KOPT-K1 (cell line): ENCODE measurements at regions not wholly inside any gene's neighbourhood (a gene's known extent, or its start where the extent isn't known, plus 50 kb on each side); places are given as distances from the start of the nearest gene placed in this dataset.

Experiments used
- H3K27ac ChIP-seq: fragments of 200-600 bp; sonication (generic); 2 replicates; pipeline ENCODE4 v1.5.1; 2016; ENCODE audit warnings: antibody characterized with exemption, mild to moderate bottlenecking, low read depth, low read length; ENCODE audit not compliant: poor library complexity, severe bottlenecking
- H3K36me3 ChIP-seq: fragments of 200-600 bp; sonication (generic); 2 replicates; pipeline ENCODE4 v1.5.1; 2017; ENCODE audit warnings: antibody characterized with exemption, mild to moderate bottlenecking, low read length, moderate library complexity; ENCODE audit not compliant: insufficient read depth
- H3K9me3 ChIP-seq: fragments of 200-600 bp; sonication (generic); 2 replicates; pipeline ENCODE4 v1.5.1; 2017; ENCODE audit warnings: antibody characterized with exemption, low read length, mild to moderate bottlenecking; ENCODE audit not compliant: insufficient read depth, poor library complexity, severe bottlenecking

DNA sequence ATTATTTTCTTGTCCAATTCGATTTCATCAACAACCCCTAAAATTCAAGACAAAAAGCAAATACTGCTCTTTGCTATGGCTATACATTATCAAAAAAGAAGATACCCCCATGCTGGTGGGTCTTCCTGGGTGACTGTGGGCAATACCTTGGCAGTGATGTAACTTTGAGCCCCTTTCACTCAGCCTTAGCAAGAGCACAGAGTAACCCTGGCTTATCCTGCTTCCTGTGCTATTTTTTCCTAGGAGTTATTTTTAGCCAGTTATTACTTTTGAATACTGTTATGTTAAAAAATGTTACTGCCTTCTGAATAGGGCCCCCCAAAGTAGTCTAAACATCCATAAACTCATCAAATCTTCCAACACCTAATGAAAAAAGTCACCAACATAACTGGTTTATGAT is 145.6 kb upstream of the TSLP start:
- Histone ChIP-seq H3K36me3 (no peaks in the 10 kb centered on the region), H3K9me3 (no peaks in the 10 kb centered on the region), H3K27ac (no peak overlapping the region)

DNA sequence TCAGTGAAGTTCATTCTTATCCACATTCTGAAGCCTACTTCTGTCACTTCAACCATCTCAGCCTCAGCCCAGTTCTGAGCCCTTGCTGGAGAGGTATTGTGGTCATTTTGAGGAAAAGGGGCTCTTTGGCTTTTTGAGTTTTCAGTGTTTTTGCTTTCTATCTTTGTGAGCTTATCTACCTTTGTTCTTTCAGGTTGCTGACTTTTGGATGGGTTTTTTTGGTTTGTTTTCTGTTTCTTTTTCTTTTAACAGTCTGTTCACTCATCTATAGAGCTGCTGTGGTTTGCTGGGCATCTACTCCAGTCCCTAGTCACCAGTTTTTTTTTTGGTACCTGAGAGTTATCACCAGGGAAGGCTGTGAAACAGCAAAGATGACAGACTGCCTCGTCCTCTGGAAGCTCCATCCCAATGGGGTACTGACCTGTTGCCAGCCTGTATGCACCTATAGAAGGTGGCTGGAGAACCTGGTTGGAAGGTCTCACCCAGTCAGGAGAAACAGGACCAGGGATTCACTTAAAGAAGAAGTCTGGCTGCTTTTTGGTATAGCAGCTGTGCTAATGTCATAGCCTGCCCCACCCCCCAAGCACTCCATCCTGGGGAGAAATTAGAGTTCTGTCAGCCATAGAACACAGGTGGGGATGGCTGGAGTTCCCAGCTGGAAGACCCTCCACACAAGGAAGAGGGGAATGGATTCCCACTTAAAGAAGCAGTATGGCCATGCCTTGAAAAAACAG is 138.6 kb upstream of the TSLP start:
- Histone ChIP-seq H3K9me3 (no peaks in the 10 kb centered on the region), H3K27ac (no peak overlapping the region)

DNA sequence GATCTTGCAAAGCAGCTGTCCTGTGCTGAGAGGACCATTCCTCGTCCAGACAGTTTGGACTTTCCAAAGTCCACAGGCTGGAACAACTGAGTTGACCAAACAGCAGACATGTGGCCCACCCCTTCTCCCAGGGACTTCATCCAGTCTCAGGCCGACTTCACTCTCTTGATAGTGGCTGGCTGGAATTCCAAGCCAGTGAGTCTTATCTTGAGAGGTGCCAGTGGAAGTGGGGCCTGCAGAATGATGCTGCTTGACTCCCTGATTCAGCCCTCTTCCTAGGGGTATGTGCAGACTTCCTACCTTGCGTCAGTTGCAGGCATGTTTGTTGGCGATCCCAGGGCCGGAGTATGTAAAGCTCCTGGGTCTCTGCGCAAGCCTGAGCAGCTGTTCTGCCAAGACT is 131.4 kb upstream of the TSLP start:
- Histone ChIP-seq H3K36me3 (no peaks in the 10 kb centered on the region), H3K27ac (no peak overlapping the region)

More for the DNA sequence above, 138.6 kb upstream of the TSLP start:
- H3K36me3 ChIP-seq = no peaks in the 10 kb centered on the region

DNA sequence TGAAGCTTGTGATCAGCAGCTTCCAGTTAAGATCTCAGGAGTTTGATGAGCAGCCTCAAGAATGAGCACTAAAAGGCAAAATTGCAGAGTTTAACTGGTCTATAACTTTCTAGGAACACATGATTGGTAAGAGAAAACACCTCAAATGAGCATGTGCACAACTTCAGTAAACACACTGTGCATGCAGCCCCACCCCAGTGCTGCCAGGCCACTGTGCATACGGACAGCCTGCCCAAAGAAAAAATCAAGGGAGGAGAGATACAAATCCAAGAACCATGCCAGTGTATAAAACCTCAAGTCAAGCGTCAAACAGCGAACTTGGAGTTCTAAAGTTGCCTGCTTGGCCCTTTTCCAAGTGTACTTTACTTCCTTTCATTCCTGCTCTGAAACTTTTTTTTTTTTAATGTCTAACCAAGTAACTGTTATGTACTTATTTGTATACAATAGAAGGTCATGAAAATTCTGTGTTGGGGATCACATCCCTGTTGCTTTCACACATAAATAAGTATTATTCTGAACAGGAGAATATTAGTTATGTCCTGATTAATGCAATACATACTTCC is 125.6 kb upstream of the TSLP start:
- Histone ChIP-seq H3K27ac (no peak overlapping the region), H3K9me3 (no peaks in the 10 kb centered on the region), H3K36me3 (no peaks in the 10 kb centered on the region)

More for the DNA sequence above, 131.4 kb upstream of the TSLP start:
- no peaks in the 10 kb centered on the region for H3K9me3 ChIP-seq

DNA sequence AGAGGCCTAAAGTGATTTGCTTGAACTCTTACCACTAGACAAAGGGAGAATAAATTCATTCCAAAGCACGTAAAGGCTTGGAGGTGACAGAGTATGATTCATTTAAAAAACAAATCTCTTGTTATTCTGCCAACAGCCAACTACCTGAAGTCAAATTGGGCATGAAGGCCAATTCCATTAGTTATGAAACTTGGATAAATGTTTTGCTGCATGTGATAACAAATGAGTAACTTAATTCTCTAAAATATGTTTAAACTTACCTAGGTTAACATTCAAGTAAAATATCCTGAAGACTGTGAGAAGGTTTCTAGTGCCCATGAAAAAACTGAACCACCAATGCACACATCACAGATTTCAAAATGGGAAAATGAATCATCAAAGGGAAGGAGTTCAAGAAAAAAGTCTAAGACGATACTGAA is 120.1 kb upstream of the TSLP start:
- Histone ChIP-seq H3K27ac (no peak overlapping the region), H3K36me3 (no peaks in the 10 kb centered on the region), H3K9me3 (no peaks in the 10 kb centered on the region)

DNA sequence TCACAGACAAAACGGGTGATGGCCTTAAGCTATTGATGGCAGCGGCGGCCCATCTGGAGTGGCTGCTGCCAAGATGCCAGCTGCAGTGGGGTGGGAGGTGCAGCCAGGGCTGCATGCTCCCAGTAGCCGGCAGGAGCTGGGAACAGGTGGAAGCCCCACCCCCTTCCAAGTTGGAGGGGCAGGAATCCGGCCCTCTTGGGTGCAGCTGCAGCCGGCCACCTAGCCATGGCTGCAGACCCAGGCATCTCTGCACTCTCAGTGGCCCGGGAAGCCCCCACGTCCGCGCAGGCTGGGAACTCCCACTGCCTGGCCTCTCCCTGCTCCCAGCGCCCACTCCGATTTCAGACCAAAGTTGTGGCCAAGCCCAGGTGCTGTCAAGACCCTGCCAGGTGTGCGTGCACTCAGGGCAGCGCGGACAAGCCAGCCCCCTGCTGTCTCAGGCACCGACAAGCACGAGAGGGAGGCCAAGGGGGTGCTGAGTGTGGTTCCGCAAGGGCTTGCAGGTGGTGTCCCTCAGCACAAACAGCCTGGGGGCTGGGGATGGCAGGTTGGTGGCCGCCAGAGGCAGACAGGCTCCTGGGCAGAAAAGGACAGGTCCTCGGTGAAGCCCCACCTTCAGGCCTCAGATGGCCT is 115.1 kb upstream of the TSLP start:
- no peak overlapping the region for H3K27ac ChIP-seq
- no peaks in the 10 kb centered on the region for H3K9me3 ChIP-seq

DNA sequence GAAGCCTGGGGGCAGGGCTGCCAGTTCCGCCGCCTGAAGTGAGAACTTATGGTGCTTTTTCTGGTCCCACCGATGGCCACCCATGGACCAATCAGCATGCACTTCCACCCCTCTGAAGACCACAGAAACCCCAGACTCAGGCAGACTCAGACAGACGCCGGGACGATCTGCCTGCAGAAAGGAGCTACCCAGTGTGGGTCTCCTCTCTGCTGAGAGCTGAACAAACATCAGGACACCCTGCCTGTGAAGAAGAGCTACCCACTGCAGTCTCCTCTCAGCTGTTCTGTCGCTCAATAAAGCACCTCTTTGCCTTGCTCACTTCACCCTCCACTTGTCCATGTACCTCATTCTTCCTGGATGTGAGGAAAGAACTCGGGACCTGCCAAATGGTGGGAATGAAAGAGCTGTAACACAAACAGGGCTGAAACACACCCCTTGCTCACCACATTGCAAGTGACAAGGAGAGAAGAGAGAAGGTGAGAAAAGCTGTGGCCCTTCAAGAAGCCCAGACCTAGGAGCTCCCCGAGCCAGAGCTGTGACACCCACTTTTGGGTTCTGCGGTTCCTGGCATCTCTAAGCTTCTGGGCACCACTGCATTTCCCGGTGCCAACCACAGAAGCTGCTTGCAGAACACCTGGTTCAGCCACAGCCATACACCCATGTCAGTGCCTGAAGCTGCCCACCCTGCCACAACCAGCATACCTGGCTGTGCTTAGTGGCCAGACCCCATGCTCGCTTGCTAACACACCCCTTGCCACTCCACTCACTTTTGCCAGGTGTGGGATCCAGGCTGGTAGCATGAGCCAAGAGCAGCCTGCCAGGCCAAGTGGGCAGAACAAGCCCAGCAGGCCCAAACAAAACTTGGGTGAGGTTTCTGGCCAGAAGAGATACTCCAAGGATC is 114.3 kb upstream of the TSLP start:
- no peak overlapping the region for H3K27ac ChIP-seq
- H3K9me3 ChIP-seq = no peaks in the 10 kb centered on the region
- no peaks in the 10 kb centered on the region for H3K36me3 ChIP-seq

More for the DNA sequence above, 115.1 kb upstream of the TSLP start:
- no peaks in the 10 kb centered on the region for H3K36me3 ChIP-seq

DNA sequence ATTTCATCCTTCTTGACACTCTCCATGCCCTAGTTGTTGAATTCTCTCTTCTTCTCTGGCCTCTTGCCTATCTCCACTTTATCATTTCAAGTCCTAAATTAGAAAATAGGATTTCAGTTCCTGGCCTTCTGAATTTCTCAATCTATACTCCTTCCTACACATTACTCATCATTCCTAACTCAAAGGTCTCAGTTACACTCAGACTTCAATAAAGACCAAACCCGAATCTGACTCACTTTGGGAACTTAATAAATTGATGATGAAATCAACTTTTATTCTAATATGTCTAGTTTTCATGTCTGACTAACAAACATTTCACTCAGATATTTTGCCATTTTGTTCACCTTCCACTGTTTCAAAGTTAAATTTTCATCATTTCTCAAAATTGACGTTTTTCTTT is 113.6 kb upstream of the TSLP start:
- H3K27ac ChIP-seq = no peak overlapping the region
- no peaks in the 10 kb centered on the region for H3K36me3 ChIP-seq
- H3K9me3 ChIP-seq = no peaks in the 10 kb centered on the region

DNA sequence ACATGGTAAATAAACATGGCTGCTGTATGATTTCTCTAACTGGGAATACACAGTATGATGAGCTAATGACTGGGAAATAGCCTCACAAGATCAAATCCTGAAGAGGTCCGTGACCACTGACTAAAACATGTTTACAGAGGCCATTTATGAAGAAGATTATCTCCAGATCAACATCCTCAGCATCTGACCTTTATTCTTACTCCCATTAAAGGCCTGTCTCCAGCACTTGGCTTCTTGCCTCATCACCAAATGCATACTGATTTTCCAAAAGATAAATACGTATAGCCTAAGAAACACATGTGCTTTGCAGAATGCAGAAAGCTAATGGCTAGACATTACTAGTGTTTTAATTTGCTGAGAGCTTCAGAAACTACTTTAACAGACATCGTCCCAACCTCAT is 108.0 kb upstream of the TSLP start:
- no peak overlapping the region for H3K27ac ChIP-seq
- H3K36me3 ChIP-seq = no peaks in the 10 kb centered on the region
- no peaks in the 10 kb centered on the region for H3K9me3 ChIP-seq

DNA sequence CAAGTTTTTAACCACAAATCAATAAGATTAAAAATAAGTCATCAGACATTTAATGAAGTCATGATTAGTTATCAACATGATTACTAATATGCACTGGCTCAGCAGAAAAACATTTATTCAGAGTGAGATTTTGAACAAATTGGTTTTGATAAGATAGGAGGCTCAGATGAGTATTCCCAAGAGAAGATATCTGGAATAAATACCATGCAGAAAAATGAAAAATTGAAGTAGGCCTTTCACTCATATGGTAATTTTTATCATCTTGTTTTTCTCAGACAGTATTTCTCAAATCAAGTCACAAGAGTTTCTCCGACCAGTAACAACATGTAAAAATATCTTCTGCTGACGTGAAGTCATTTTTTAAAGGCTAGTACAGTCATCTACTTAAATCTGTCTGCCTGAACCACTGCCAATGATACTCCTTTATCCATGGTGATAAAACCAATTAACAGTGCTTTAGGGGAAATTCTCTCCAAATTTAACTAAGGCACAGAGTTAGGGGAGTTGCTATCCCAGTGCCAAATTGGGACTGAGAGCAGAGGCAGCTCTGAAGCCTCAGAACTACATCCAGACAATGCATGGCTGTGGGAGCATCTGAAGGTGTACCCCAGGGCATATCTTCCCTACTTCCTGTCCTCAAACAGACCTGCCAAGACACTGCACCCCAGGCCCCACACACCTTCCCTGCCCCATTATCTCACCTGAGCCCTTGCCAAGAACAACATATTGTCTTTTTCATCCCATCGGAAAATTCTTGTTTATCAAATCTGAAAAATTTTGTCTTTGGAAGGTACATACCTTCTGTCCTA is 105.5 kb upstream of the TSLP start:
- Histone ChIP-seq H3K9me3 (no peaks in the 10 kb centered on the region), H3K27ac (no peak overlapping the region)

DNA sequence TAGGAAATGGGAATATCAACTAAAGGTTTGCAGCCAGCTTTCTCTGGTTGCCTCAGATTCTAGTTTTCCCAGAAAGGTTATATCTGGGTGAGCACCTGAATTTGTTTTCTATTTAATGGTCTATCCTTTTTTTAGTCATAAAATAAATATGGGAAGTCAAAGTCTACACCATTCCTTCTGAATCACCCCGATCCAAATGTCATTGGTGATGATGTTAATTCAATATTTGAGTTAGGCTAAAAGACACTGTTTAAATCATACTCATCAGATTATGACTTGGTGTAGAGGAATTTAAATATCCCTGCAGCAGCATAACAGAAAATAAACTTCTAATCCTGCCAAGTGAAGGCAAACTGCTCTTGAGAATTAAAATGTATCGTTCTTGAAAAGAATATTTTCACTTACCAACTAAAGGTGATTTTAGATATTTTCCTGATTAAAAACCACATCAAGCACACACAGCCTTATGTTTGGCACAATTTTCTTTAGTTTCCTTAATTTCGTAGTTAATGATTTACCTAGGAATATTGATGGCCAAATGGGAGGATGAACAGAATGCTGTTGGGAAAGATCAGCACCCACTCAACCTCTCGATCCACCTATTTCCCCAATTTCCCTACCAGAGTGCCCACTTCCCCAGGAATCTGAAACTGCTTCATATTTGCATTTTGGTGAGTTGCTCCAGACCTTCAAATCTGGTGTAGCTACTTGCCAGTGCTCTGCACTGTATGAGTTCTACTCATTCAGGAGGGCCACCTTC is 103.1 kb upstream of the TSLP start:
- H3K9me3 ChIP-seq = no peaks in the 10 kb centered on the region
- H3K27ac ChIP-seq = no peak overlapping the region
- no peaks in the 10 kb centered on the region for H3K36me3 ChIP-seq

More for the DNA sequence above, 105.5 kb upstream of the TSLP start:
- H3K36me3 ChIP-seq = no peaks in the 10 kb centered on the region

DNA sequence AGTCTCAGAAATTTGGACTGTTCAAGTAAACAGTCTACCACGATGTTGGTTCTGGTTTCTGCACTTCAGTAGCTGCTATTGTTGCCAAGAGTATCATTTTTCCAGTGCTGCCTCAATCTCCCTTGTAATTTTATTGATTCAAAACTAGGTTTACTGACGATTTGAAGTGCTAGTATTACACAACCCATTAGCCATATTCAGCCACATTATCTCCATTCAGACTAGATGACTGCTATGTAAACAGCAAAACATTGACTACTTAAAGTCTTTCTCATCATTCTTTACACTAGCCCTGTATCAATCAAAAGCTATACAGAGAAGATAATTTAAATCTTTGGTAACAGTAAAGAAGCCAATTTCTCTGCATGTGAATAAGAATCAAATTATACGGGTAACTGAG is 102.0 kb upstream of the TSLP start:
- Histone ChIP-seq H3K9me3 (no peaks in the 10 kb centered on the region), H3K27ac (no peak overlapping the region), H3K36me3 (no peaks in the 10 kb centered on the region)

DNA sequence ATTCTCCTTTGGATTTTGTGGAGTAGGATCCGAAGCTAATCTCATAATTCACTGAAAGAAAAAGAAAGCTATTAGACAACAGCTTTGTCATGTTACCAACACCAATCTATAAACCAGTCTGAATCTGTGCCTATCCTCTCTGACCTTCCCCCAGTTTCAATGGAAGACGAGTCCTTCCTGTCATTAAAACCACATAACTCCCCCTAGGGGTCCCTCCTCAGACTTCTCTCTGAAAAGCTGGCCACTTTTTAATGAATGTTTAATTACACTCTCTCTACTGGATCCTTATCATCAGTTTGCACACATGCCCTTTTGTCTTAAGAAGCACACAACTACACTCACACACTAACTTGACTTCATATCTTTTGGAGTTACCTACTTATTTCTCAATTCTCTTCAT is 98.0 kb upstream of the TSLP start:
- no peaks in the 10 kb centered on the region for H3K9me3 ChIP-seq
- no peak overlapping the region for H3K27ac ChIP-seq
- H3K36me3 ChIP-seq = no peaks in the 10 kb centered on the region

DNA sequence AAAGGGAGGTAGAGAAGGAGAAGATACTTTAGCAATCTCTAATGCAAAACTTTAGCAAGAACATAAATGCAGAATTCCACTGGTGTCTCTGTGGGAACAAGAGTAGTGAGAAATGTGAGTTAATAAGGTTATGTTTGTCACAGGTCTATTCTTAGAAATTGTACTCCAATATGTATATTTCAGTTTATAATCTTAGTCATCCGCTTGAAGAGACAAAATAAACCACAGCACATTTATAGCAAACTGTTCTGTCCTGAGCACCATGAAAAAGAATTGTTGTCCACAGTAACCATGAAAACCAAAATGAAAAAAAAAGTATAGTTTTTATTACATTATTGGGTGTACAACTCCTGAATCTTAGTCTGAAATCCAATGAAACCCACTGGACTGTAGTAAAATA is 93.6 kb upstream of the TSLP start:
- H3K36me3 ChIP-seq = no peaks in the 10 kb centered on the region
- no peak overlapping the region for H3K27ac ChIP-seq
- no peaks in the 10 kb centered on the region for H3K9me3 ChIP-seq
